ENCODE measurements at regions not wholly inside any gene's neighbourhood (a gene's known extent, or its start where the extent isn't known, plus 50 kb on each side); places are given as distances from the start of the nearest gene placed in this dataset.
"Not testable (repeated sequence)": the region's sequence is repeated elsewhere in the genome, so short reads cannot be mapped to it uniquely, and the experiment has no call there.

- H3K9me3 Mint-ChIP-seq: peaks cover 61% of the 10 kb centered on the region
- no peak overlapping the region for H3K4me3 Mint-ChIP-seq (ENCODE audit: low read depth)
- intact Hi-C loops (cut with micrococcal nuclease): no loop called here
- no peaks in the 10 kb centered on the region for H3K36me3 Mint-ChIP-seq (ENCODE audit: low read depth)
- DNase-seq (ENCODE audit: low spot score): no peak
- H3K27me3 Mint-ChIP-seq (ENCODE audit: low read depth): no peaks in the 10 kb centered on the region
- H3K4me1 Mint-ChIP-seq (ENCODE audit: low read depth): no peaks in the 10 kb centered on the region
- no peak overlapping the region for H3K27ac Mint-ChIP-seq
Observed at GRCh38 chr5:27900761-27901160, 862.4 kb upstream of the CDH9 start.

GRCh38 chr5:27876071-27876470 is 837.7 kb upstream of the CDH9 start:
- Mint-ChIP-seq H3K36me3 (ENCODE audit: low read depth) (no peaks in the 10 kb centered on the region), H3K4me3 (ENCODE audit: low read depth) (no peak overlapping the region), H3K27ac (no peak overlapping the region), H3K9me3 (peaks cover 54% of the 10 kb centered on the region), H3K27me3 (ENCODE audit: low read depth) (no peaks in the 10 kb centered on the region), H3K4me1 (ENCODE audit: low read depth) (no peaks in the 10 kb centered on the region)
- intact Hi-C loops (cut with micrococcal nuclease): no loop called here
- DNase-seq (ENCODE audit: low spot score): no peak

GRCh38 chr5:27875148-27875547 is 836.8 kb upstream of the CDH9 start:
- no peak for DNase-seq (ENCODE audit: low spot score)
- no peaks in the 10 kb centered on the region for H3K27me3 Mint-ChIP-seq (ENCODE audit: low read depth)
- H3K9me3 Mint-ChIP-seq: peaks cover 46% of the 10 kb centered on the region
- H3K4me1 Mint-ChIP-seq (ENCODE audit: low read depth): no peaks in the 10 kb centered on the region
- H3K4me3 Mint-ChIP-seq (ENCODE audit: low read depth): no peak overlapping the region
- intact Hi-C loops (cut with micrococcal nuclease): no loop called here
- no peaks in the 10 kb centered on the region for H3K36me3 Mint-ChIP-seq (ENCODE audit: low read depth)
- H3K27ac Mint-ChIP-seq: no peak overlapping the region

- Mint-ChIP-seq H3K4me3 (ENCODE audit: low read depth) (no peak overlapping the region), H3K9me3 (peaks cover 44% of the 10 kb centered on the region), H3K4me1 (ENCODE audit: low read depth) (no peaks in the 10 kb centered on the region), H3K27me3 (ENCODE audit: low read depth) (no peaks in the 10 kb centered on the region), H3K27ac (no peak overlapping the region), H3K36me3 (ENCODE audit: low read depth) (no peaks in the 10 kb centered on the region)
- no peak for DNase-seq (ENCODE audit: low spot score)
- intact Hi-C loops (cut with micrococcal nuclease): no loop called here
Observed at GRCh38 chr5:27868292-27868691, 829.9 kb upstream of the CDH9 start.

GRCh38 chr5:27855491-27855890 is 817.1 kb upstream of the CDH9 start:
- DNase-seq (ENCODE audit: low spot score): no peak
- Mint-ChIP-seq H3K9me3 (peaks cover 55% of the 10 kb centered on the region), H3K36me3 (ENCODE audit: low read depth) (no peaks in the 10 kb centered on the region), H3K27me3 (ENCODE audit: low read depth) (no peaks in the 10 kb centered on the region), H3K4me3 (ENCODE audit: low read depth) (no peak overlapping the region), H3K4me1 (ENCODE audit: low read depth) (no peaks in the 10 kb centered on the region), H3K27ac (no peak overlapping the region)
- intact Hi-C loops (cut with micrococcal nuclease): no loop called here

GRCh38 chr5:27854243-27854852 is 816.0 kb upstream of the CDH9 start:
- no peaks in the 10 kb centered on the region for H3K27me3 Mint-ChIP-seq (ENCODE audit: low read depth)
- no peak overlapping the region for H3K27ac Mint-ChIP-seq
- no peak for DNase-seq (ENCODE audit: low spot score)
- intact Hi-C loops (cut with micrococcal nuclease): no loop called here
- no peaks in the 10 kb centered on the region for H3K36me3 Mint-ChIP-seq (ENCODE audit: low read depth)
- H3K4me1 Mint-ChIP-seq (ENCODE audit: low read depth): no peaks in the 10 kb centered on the region
- H3K9me3 Mint-ChIP-seq: peaks cover 55% of the 10 kb centered on the region
- no peak overlapping the region for H3K4me3 Mint-ChIP-seq (ENCODE audit: low read depth)

GRCh38 chr5:27845248-27845647 is 806.9 kb upstream of the CDH9 start:
- intact Hi-C loops (cut with micrococcal nuclease): no loop called here
- Mint-ChIP-seq H3K4me3 (ENCODE audit: low read depth) (no peak overlapping the region), H3K27ac (no peak overlapping the region), H3K4me1 (ENCODE audit: low read depth) (no peaks in the 10 kb centered on the region), H3K27me3 (ENCODE audit: low read depth) (no peaks in the 10 kb centered on the region), H3K36me3 (ENCODE audit: low read depth) (no peaks in the 10 kb centered on the region), H3K9me3 (peaks cover 68% of the 10 kb centered on the region)
- no peak for DNase-seq (ENCODE audit: low spot score)

- H3K4me1 Mint-ChIP-seq (ENCODE audit: low read depth); H3K27me3 Mint-ChIP-seq (ENCODE audit: low read depth); H3K4me3 Mint-ChIP-seq (ENCODE audit: low read depth); DNase-seq (ENCODE audit: low spot score); H3K27ac Mint-ChIP-seq; H3K36me3 Mint-ChIP-seq (ENCODE audit: low read depth); intact Hi-C loops (cut with micrococcal nuclease): not testable (repeated sequence)
- H3K9me3 Mint-ChIP-seq: peaks cover 60% of the 10 kb centered on the region
Observed at GRCh38 chr5:27836704-27837103, 798.3 kb upstream of the CDH9 start.

- Mint-ChIP-seq H3K36me3 (ENCODE audit: low read depth) (no peaks in the 10 kb centered on the region), H3K27ac (no peak overlapping the region), H3K9me3 (peaks cover 54% of the 10 kb centered on the region), H3K4me3 (ENCODE audit: low read depth) (no peak overlapping the region), H3K27me3 (ENCODE audit: low read depth) (no peaks in the 10 kb centered on the region), H3K4me1 (ENCODE audit: low read depth) (no peaks in the 10 kb centered on the region)
- intact Hi-C loops (cut with micrococcal nuclease): no loop called here
- no peak for DNase-seq (ENCODE audit: low spot score)
Observed at GRCh38 chr5:27832886-27833285, 794.5 kb upstream of the CDH9 start.

- intact Hi-C loops (cut with micrococcal nuclease): no loop called here
- H3K9me3 Mint-ChIP-seq: peaks cover 47% of the 10 kb centered on the region
- DNase-seq (ENCODE audit: low spot score): no peak
- H3K4me3 Mint-ChIP-seq (ENCODE audit: low read depth): no peak overlapping the region
- no peaks in the 10 kb centered on the region for H3K4me1 Mint-ChIP-seq (ENCODE audit: low read depth)
- H3K27ac Mint-ChIP-seq: no peak overlapping the region
- H3K36me3 Mint-ChIP-seq (ENCODE audit: low read depth): no peaks in the 10 kb centered on the region
- H3K27me3 Mint-ChIP-seq (ENCODE audit: low read depth): no peaks in the 10 kb centered on the region
Observed at GRCh38 chr5:27830546-27830945, 792.2 kb upstream of the CDH9 start.

- H3K27ac Mint-ChIP-seq: no peak overlapping the region
- H3K36me3 Mint-ChIP-seq (ENCODE audit: low read depth): no peaks in the 10 kb centered on the region
- no peaks in the 10 kb centered on the region for H3K27me3 Mint-ChIP-seq (ENCODE audit: low read depth)
- H3K9me3 Mint-ChIP-seq: peaks cover 25% of the 10 kb centered on the region
- H3K4me3 Mint-ChIP-seq (ENCODE audit: low read depth): no peak overlapping the region
- DNase-seq (ENCODE audit: low spot score): no peak
- intact Hi-C loops (cut with micrococcal nuclease): no loop called here
- no peaks in the 10 kb centered on the region for H3K4me1 Mint-ChIP-seq (ENCODE audit: low read depth)
Observed at GRCh38 chr5:27821681-27822080, 783.3 kb upstream of the CDH9 start.

GRCh38 chr5:27818888-27819287 is 780.5 kb upstream of the CDH9 start:
- H3K9me3 Mint-ChIP-seq: peaks cover 38% of the 10 kb centered on the region
- no peak for DNase-seq (ENCODE audit: low spot score)
- intact Hi-C loops (cut with micrococcal nuclease): no loop called here
- no peaks in the 10 kb centered on the region for H3K4me1 Mint-ChIP-seq (ENCODE audit: low read depth)
- no peak overlapping the region for H3K27ac Mint-ChIP-seq
- H3K27me3 Mint-ChIP-seq (ENCODE audit: low read depth): no peaks in the 10 kb centered on the region
- H3K36me3 Mint-ChIP-seq (ENCODE audit: low read depth): no peaks in the 10 kb centered on the region
- H3K4me3 Mint-ChIP-seq (ENCODE audit: low read depth): no peak overlapping the region

- H3K4me1 Mint-ChIP-seq (ENCODE audit: low read depth): no peaks in the 10 kb centered on the region
- H3K4me3 Mint-ChIP-seq (ENCODE audit: low read depth): no peak overlapping the region
- no peaks in the 10 kb centered on the region for H3K27me3 Mint-ChIP-seq (ENCODE audit: low read depth)
- no peak for DNase-seq (ENCODE audit: low spot score)
- H3K36me3 Mint-ChIP-seq (ENCODE audit: low read depth): no peaks in the 10 kb centered on the region
- peaks cover 42% of the 10 kb centered on the region for H3K9me3 Mint-ChIP-seq
- intact Hi-C loops (cut with micrococcal nuclease): no loop called here
- no peak overlapping the region for H3K27ac Mint-ChIP-seq
Observed at GRCh38 chr5:27814983-27815382, 776.6 kb upstream of the CDH9 start.

GRCh38 chr5:27814286-27814685 is 775.9 kb upstream of the CDH9 start:
- Mint-ChIP-seq H3K36me3 (ENCODE audit: low read depth) (no peaks in the 10 kb centered on the region), H3K4me1 (ENCODE audit: low read depth) (no peaks in the 10 kb centered on the region), H3K9me3 (peaks cover 44% of the 10 kb centered on the region), H3K4me3 (ENCODE audit: low read depth) (no peak overlapping the region), H3K27me3 (ENCODE audit: low read depth) (no peaks in the 10 kb centered on the region), H3K27ac (no peak overlapping the region)
- intact Hi-C loops (cut with micrococcal nuclease): no loop called here
- no peak for DNase-seq (ENCODE audit: low spot score)
